OCI-LY1 (cell line): ENCODE measurements at regions not wholly inside any gene's neighbourhood (a gene's known extent, or its start where the extent isn't known, plus 50 kb on each side); places are given as distances from the start of the nearest gene placed in this dataset.

Experiments
- EZH2 ChIP-seq: fragments of 200-600 bp; sonication (generic), shearing (Covaris generic); IDR thresholded peaks from 2 replicates; pipeline ENCODE4 v1.8.0; 2017; ENCODE audit warnings: borderline replicate concordance, mixed run types, mild to moderate bottlenecking, antibody characterized with exemption, low read length, moderate library complexity, mixed read lengths
- TF ChIP-seq, protein P1 (sequence below): fragments of 200-600 bp; sonication (generic), shearing (Covaris generic); IDR thresholded peaks from 2 replicates; pipeline ENCODE4 v1.5.1; 2017; ENCODE audit warnings: mild to moderate bottlenecking, antibody characterized with exemption, low read length, moderate library complexity, mixed read lengths

GRCh38 chr4:14383652-14384051 lies 618.6 kb upstream of the CPEB2 start:
- TF ChIP-seq, protein P1, sequence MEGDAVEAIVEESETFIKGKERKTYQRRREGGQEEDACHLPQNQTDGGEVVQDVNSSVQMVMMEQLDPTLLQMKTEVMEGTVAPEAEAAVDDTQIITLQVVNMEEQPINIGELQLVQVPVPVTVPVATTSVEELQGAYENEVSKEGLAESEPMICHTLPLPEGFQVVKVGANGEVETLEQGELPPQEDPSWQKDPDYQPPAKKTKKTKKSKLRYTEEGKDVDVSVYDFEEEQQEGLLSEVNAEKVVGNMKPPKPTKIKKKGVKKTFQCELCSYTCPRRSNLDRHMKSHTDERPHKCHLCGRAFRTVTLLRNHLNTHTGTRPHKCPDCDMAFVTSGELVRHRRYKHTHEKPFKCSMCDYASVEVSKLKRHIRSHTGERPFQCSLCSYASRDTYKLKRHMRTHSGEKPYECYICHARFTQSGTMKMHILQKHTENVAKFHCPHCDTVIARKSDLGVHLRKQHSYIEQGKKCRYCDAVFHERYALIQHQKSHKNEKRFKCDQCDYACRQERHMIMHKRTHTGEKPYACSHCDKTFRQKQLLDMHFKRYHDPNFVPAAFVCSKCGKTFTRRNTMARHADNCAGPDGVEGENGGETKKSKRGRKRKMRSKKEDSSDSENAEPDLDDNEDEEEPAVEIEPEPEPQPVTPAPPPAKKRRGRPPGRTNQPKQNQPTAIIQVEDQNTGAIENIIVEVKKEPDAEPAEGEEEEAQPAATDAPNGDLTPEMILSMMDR, result no peak
- no peak for TF ChIP-seq EZH2
